ENCODE measurements at regions not wholly inside any gene's neighbourhood (a gene's known extent, or its start where the extent isn't known, plus 50 kb on each side); places are given as distances from the start of the nearest gene placed in this dataset.

DNA sequence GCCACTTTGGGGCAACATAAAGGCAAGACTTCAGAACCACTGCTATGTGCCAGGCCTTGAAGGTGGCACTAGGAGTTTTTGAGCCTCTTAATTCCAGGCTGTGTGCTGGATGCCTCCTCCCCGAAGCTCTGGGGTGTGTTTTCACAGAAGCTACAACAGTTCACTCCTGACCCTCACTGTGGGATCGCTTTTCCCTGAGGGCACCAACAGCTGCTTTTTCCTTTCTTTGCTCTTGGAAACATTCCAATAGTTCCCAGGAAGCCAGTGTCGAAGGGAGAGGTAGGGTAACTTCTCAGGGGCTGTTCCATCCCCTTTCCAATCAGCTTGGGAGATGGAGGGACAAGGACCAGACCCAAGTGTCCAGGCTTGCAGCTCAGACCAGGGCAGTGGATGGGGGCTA lies 153.4 kb downstream of the C1orf94 start:
- no peak for DNase-seq (ENCODE audit: low spot score)

DNA sequence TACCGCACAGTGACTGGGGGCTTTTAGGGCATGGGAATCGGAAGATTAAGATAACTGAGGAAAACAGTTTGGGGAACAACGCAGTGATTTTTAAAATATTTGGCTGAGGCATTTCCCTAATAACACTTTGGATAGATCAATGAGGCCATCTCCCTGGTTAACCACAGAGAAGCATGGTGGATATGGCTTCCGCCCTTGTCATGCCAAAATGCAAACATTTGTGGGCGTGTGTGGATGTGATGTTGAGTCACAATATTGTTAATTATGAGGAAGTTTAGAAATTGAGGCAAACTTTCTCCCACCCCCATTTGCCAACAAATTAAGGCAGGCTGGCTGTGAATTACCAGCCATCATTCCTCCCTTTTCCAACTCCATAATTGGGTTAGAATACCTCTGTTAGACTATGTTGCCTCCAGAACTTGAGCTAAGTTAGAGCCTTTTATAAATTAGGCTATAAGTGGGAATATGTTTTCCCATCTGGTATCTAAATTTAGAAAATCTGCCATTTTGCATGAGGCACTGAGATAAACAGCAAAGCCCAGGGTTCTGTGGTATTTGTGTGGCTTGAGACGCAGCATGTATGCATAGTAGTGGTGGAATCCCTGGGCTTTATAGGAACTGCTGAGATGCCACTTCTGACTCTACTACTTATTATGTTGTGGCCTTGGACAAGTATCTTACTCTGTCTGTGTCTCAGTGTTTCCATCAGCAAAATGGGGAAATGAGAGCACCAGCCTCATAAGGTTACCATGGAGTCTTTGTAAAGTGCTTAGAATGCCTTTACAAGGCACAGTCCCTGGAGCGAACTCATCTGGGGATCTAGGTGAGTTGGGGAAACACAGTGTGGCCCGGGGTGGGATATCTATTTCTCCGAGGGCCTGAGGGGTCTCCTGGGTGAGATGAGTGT lies 154.6 kb downstream of the C1orf94 start:
- no peak for DNase-seq (ENCODE audit: low spot score)

DNA sequence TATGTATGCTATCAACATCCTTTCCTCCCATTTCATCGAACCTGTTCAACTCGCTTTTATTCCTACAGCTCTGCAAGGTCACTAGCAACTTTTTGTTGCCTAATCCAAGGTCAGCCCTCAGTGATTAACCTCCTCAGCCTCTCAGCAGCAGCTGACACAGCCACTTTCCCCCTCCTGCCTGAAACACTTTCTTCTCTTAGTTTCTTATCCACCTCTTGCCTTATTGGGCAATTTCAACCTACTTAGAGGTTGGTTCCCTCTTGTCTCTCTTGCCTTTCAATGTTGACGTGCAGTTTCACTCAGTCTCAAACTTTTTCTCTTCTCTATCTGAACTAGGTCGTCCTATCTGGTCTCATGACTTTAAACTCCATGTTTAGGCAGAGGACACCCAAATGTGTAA lies 156.3 kb downstream of the C1orf94 start:
- DNase-seq (ENCODE audit: low spot score), result no peak

GRCh38 chr1:34338871-34339270 lies 162.2 kb downstream of the C1orf94 start:
- no peak for DNase-seq (ENCODE audit: low spot score)

DNA sequence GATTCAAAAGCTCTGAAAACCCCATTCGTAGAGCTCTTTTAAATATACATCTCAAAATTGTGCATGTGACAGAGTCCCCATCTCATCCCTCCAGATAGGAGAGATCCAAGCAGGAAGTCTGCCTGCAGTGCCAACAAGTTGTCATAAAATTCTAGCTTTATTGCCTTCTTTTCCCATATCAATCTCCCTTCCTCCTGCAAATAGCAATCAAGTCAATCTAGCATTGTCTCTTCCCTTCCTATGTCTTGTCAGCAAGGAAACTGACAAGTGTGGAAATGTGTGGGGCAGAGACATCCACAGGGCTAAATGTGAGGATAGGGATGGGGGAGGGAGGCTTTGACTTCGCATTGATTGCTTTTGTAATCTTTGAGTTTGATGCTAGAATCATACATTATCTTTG lies 165.2 kb downstream of the C1orf94 start:
- DNase-seq (ENCODE audit: low spot score), result no peak

- DNase-seq (ENCODE audit: low spot score), result no peak
Measured at GRCh38 chr1:34342334-34342733, 165.6 kb downstream of the C1orf94 start.

GRCh38 chr1:34346128-34346527 lies 169.4 kb downstream of the C1orf94 start:
- no peak for DNase-seq (ENCODE audit: low spot score)

GRCh38 chr1:34353409-34353808 lies 176.7 kb downstream of the C1orf94 start:
- no peak for DNase-seq (ENCODE audit: low spot score)

GRCh38 chr1:34354367-34354766 lies 177.7 kb downstream of the C1orf94 start:
- no peak for DNase-seq (ENCODE audit: low spot score)

- DNase-seq (ENCODE audit: low spot score), result no peak
Measured at GRCh38 chr1:34356853-34357252, 180.1 kb downstream of the C1orf94 start.

- no peak for DNase-seq (ENCODE audit: low spot score)
Measured at GRCh38 chr1:34358636-34359035, 181.9 kb downstream of the C1orf94 start.

- DNase-seq (ENCODE audit: low spot score), result no peak
Measured at GRCh38 chr1:34359411-34359810, 182.7 kb downstream of the C1orf94 start.

DNA sequence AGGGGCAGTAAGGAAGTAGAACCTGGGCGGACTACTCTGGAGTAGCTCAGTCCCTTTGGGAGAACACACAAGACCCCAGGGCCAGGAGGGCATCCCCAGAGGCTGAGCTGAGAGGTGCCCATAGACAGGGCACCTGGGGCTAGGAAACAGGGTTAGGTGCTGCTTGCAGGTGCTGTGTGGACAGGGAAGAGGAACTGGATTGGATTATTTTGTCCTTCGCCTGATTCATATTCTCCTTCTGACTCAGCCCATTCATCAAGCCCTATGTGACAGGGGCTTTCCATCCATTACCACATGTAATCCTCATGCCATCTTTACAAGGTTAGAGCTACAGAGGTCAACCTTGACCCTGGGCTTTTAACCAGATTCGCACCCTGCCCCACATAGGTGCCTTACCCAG lies 183.9 kb downstream of the C1orf94 start:
- no peak for DNase-seq (ENCODE audit: low spot score)

DNA sequence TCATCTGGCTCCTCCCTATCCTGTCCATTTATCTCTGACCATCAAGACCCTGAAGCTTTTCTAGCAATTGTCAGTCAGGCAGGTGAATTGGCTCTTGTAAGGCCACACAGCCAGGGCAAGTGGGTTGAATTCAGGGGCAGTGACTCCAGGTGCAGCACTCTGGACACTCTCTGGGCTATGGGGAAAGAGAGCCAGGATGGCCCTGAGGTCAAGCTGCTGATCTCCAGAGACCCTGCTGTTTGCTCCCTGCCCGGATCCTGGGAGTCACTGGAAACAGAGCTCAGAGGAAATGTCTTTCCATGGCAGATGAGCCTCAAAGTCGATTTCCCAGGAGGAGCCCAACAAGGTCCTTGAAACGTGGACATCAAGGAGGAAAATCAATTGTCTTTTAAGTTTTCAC lies 184.4 kb downstream of the C1orf94 start:
- DNase-seq (ENCODE audit: low spot score), result no peak

DNA sequence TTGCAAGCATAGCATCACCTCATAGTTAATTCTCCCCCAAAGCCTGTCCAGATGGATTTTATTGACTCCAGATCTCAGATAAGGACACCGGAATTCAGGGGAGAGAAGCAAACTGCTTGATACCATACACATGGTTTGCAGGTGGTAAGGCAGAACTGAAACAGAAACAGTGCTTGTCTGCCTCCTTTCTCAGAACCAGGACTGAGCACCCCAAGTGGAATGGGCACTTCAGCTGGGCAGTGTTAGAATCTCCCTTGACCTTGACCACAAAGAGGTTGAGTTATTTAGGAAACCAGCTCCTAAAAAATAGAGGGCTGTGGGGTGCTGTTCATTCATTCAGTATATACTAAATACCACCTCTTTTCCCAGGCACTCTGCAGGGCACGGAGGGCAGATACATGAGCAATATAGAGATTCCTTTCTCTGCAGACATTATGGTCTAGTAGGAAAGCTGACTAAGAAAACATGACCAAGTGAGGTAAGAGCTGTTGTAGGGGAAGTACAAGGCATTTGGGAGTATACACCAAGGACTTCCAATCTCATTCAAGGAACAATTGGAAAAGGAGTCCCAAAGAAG lies 185.2 kb downstream of the C1orf94 start:
- DNase-seq (ENCODE audit: low spot score), result no peak

- no peak for DNase-seq (ENCODE audit: low spot score)
Measured at GRCh38 chr1:34362949-34363348, 186.2 kb downstream of the C1orf94 start.

- DNase-seq (ENCODE audit: low spot score), result no peak
Measured at GRCh38 chr1:34363447-34363846, 186.7 kb downstream of the C1orf94 start.

DNA sequence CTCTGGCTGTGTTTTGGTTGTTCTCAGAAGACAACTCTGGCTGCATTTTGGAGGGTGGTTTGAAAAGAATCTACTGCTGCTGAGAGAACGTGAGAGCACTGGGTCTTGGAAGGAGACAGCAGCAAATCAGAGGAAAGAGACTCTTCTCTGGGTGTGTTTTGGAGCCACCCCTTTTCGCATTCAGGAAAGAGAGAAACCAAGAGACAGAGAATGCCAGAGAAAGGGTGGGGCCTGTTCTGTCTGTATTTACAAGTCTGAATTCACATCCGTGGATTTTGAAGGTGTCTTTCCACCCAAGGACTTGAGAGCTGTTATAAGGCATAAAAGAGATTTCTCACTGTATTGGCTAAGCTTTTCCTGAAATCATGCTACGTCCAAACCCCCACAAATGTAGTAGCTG lies 187.2 kb downstream of the C1orf94 start:
- DNase-seq (ENCODE audit: low spot score), result no peak

DNA sequence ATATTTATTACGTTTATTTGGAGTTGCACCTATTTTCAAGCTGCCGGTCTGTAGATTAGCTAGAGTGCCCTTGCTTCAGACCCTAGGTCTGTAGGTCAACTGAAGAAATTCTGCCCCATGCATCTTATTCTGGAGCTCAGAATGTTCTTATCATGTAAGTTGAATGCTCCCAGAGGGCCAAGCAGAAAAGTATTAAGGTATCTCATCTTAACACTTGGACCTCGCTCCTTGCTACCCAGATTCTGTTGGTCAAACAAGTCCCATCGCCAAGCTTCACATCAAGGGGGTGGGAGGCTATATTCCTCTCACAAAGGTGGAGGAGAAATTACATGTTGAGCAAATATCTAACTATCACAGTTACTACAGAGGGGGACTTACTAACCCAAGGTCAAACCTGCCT lies 187.7 kb downstream of the C1orf94 start:
- no peak for DNase-seq (ENCODE audit: low spot score)

DNA sequence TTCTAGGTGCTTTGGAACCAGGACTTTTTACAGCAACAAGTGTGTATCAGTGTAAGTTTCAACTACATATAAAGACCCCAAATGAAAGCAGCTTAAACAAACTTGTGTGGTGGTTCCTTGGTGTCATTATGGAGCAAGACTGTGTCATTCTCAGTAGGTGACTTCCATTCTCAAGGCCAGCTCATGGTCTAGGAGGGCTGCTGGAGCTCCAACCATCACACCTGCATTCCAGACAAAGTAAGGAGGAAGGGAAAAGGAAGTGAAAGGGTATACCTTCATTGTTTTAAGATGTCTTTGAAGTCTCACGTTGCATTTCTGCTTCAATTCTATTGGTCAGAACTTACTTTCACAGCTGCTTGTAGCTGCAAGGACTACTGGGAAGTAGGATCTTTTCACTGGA lies 188.6 kb downstream of the C1orf94 start:
- no peak for DNase-seq (ENCODE audit: low spot score)

DNA sequence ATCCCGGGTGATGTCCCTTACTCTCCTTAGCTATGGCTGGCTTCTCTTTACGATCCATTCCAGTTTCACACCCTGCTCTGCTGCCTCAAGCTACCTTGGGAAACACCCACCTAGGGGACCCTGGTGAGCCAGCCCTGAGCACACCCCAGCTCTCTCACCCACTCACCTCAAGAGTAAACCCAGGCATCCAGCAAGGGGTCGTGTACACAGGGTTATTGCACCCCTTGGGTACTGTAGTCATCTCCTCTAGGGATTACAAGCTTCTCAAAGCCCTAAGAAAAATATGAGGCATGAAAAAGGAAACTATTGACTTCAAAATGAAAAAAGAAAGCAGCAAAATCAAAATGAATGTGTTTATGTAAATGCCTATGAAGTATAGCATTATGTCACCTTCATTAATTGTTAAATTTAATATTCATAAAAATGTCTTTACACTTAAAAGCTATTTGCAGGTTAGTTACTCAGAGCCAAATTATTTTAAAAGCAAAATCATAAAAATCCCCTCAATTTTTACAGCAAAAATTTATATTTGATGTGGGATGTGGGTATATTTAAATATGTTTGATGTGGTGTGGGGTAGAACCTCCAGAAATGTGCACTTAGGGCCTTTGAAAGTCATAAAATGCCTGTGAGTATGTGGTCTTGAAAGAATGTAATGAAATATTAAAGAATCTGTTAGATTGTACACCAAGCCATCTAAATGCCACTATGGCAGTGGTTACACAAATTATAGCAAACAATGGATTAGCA lies 190.3 kb downstream of the C1orf94 start:
- DNase-seq (ENCODE audit: low spot score), result no peak

DNA sequence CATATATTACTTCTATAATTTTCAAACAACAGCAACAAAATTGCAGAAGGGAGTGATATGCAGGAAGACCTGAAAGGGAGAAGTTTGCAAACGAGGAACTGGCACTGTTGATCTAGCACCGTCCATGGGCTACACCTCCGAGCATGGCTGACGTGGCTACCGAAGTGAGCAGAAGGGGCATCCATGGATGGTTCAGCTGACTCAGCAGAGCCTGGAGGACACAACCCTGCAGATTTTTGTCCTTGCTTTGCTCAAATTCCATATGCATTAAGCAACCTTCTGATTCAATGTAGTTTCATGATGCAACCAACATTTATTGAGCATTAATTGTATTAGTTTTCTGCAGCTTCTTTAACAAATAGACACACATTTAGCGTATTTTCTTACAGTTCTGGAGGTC lies 191.2 kb downstream of the C1orf94 start:
- no peak for DNase-seq (ENCODE audit: low spot score)

Data from GM03348 (cell line).